ENCODE measurements at regions not wholly inside any gene's neighbourhood (a gene's known extent, or its start where the extent isn't known, plus 50 kb on each side); places are given as distances from the start of the nearest gene placed in this dataset.

GRCh38 chr13:70357031-70357430, 248.8 kb upstream of the KLHL1 start:
- DNase-seq = no peak

GRCh38 chr13:70353096-70353495, 244.8 kb upstream of the KLHL1 start:
- DNase-seq = no peak

GRCh38 chr13:70347947-70348620, 239.8 kb upstream of the KLHL1 start:
- DNase-seq = no peak

GRCh38 chr13:70339738-70340137, 231.5 kb upstream of the KLHL1 start:
- DNase-seq = no peak

- no peak for DNase-seq
These were observed 230.4 kb upstream of the KLHL1 start for GRCh38 chr13:70338609-70339008.

- DNase-seq = no peak
These were observed 228.6 kb upstream of the KLHL1 start for GRCh38 chr13:70336866-70337265.

- DNase-seq = no peak
These were observed 225.5 kb upstream of the KLHL1 start for GRCh38 chr13:70333752-70334151.

- DNase-seq = no peak
These were observed 222.6 kb upstream of the KLHL1 start for GRCh38 chr13:70330697-70331361.

- DNase-seq = no peak
These were observed 216.3 kb upstream of the KLHL1 start for GRCh38 chr13:70324519-70324918.

- DNase-seq = no peak
These were observed 202.9 kb upstream of the KLHL1 start for GRCh38 chr13:70311191-70311590.

GRCh38 chr13:70310396-70311119, 202.3 kb upstream of the KLHL1 start:
- no peak for DNase-seq

- no peak for DNase-seq
These were observed 189.0 kb upstream of the KLHL1 start for GRCh38 chr13:70297189-70297616.

GRCh38 chr13:70284371-70284770, 176.1 kb upstream of the KLHL1 start:
- no peak for DNase-seq

- DNase-seq = no peak
These were observed 167.6 kb upstream of the KLHL1 start for GRCh38 chr13:70275841-70276240.

GRCh38 chr13:70255406-70255991, 147.2 kb upstream of the KLHL1 start:
- no peak for DNase-seq

GRCh38 chr13:70253834-70254233, 145.6 kb upstream of the KLHL1 start:
- DNase-seq = no peak

- no peak for DNase-seq
These were observed 145.2 kb upstream of the KLHL1 start for GRCh38 chr13:70253411-70253810.

- DNase-seq = no peak
These were observed 141.2 kb upstream of the KLHL1 start for GRCh38 chr13:70249332-70250064.

GRCh38 chr13:70237131-70237530, 128.9 kb upstream of the KLHL1 start:
- DNase-seq = no peak

- DNase-seq = no peak
These were observed 127.3 kb upstream of the KLHL1 start for GRCh38 chr13:70235565-70235964.

GRCh38 chr13:70223911-70224310, 115.7 kb upstream of the KLHL1 start:
- no peak for DNase-seq

- no peak for DNase-seq
These were observed 114.7 kb upstream of the KLHL1 start for GRCh38 chr13:70222926-70223325.

GRCh38 chr13:70218618-70219017, 110.4 kb upstream of the KLHL1 start:
- no peak for DNase-seq
